SU-DHL-6 (cell line): ENCODE measurements at regions not wholly inside any gene's neighbourhood (a gene's known extent, or its start where the extent isn't known, plus 50 kb on each side); places are given as distances from the start of the nearest gene placed in this dataset.

ENCODE experiments used
- H2AFZ ChIP-seq: fragments of 200-600 bp; sonication (generic); 2 replicates; pipeline ENCODE4 v1.6.1; 2014; ENCODE audit warnings: low read depth, mild to moderate bottlenecking, moderate library complexity, mixed read lengths, antibody characterized with exemption, low read length; ENCODE audit not compliant: severe bottlenecking
- H3F3A ChIP-seq: fragments of 200-600 bp; shearing (Covaris generic); 2 replicates; pipeline ENCODE4 v1.6.0; 2016; ENCODE audit warnings: antibody characterized with exemption, mild to moderate bottlenecking; ENCODE audit not compliant: insufficient read depth
- H3K27ac ChIP-seq: fragments of 200-600 bp; sonication (generic); 2 replicates; pipeline ENCODE4 v1.5.1; 2016; ENCODE audit warnings: low read depth, mild to moderate bottlenecking, low read length, moderate library complexity, mixed read lengths
- H3K27me3 ChIP-seq: fragments of 200-600 bp; sonication (generic), shearing (Covaris generic); 2 replicates; pipeline ENCODE4 v1.6.0; 2014; ENCODE audit warnings: mild to moderate bottlenecking, low read length
- H3K36me3 ChIP-seq: fragments of 200-600 bp; sonication (generic); 2 replicates; pipeline ENCODE4 v1.6.1; 2014; ENCODE audit warnings: mild to moderate bottlenecking, low read length, mixed read lengths
- H3K4me2 ChIP-seq: fragments of 300-600, 200-600 bp; shearing (Covaris generic), sonication (generic); 2 replicates; pipeline ENCODE4 v1.6.0; 2014; ENCODE audit warnings: low read length, low read depth, mild to moderate bottlenecking; ENCODE audit not compliant: poor library complexity, severe bottlenecking
- H3K4me3 ChIP-seq: fragments of 200-600 bp; sonication (generic); 2 replicates; pipeline ENCODE4 v1.5.1; 2014; ENCODE audit warnings: antibody characterized with exemption, low read length, mild to moderate bottlenecking, mixed read lengths; ENCODE audit not compliant: insufficient read depth, poor library complexity, severe bottlenecking
- H3K79me2 ChIP-seq: fragments of 200-600 bp; sonication (generic); 2 replicates; pipeline ENCODE4 v1.6.1; 2014; ENCODE audit warnings: mild to moderate bottlenecking, low read length, moderate library complexity; ENCODE audit not compliant: insufficient read depth
- H3K9ac ChIP-seq: fragments of 200-600 bp; sonication (generic); 2 replicates; pipeline ENCODE4 v1.7.0; 2014; ENCODE audit warnings: mild to moderate bottlenecking, low read length
- H3K9me2 ChIP-seq: fragments of 200-600 bp; sonication (generic); replicated peaks from 2 replicates; pipeline ENCODE4 v1.6.1; 2014; ENCODE audit warnings: low read length; ENCODE audit not compliant: insufficient read depth
- H3K9me3 ChIP-seq: fragments of 200-600 bp; sonication (generic); 2 replicates; pipeline ENCODE4 v1.6.1; 2014; ENCODE audit warnings: low read length, mixed read lengths; ENCODE audit not compliant: insufficient read depth
- H4K20me1 ChIP-seq: fragments of 200-600 bp; sonication (generic); 2 replicates; pipeline ENCODE4 v1.6.1; 2014; ENCODE audit warnings: low read depth, mild to moderate bottlenecking, antibody characterized with exemption, low read length, moderate library complexity, mixed read lengths
- EZH2phosphoT487 ChIP-seq: fragments of 200-600 bp; sonication (generic), shearing (Covaris generic); conservative IDR thresholded peaks from 2 replicates; pipeline ENCODE4 v1.6.1; 2018; ENCODE audit warnings: mild to moderate bottlenecking, antibody characterized with exemption, low read length, moderate library complexity, mixed read lengths
- TF ChIP-seq, protein P1 (sequence below): fragments of 200-600 bp; sonication (generic); IDR thresholded peaks from one replicate; pipeline ENCODE4 v1.5.1; 2017; ENCODE audit warnings: antibody characterized with exemption, mild to moderate bottlenecking, low read length, moderate library complexity; ENCODE audit not compliant: insufficient read depth, poor library complexity, severe bottlenecking

DNA sequence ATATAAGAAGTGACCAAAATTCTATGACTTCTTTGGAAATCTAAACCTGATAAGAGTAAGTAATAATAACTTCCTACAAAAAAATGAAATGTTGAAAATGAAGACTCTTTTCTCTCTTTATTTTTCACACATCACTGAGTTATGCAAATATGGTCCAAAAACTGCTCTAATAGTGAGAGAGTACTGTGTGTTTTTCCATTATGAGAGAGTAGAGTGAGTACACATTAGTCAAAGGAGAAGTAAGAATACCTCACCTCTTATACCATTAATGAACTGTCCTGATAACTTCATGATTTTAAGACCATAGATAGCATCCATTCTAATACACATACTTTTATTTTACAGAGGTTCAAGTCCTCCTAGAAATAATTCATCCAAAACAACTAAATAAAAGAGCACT lies 1310.2 kb downstream of the SI start:
- peak overlapping the region; percentile 68 for H3K4me2 ChIP-seq

DNA sequence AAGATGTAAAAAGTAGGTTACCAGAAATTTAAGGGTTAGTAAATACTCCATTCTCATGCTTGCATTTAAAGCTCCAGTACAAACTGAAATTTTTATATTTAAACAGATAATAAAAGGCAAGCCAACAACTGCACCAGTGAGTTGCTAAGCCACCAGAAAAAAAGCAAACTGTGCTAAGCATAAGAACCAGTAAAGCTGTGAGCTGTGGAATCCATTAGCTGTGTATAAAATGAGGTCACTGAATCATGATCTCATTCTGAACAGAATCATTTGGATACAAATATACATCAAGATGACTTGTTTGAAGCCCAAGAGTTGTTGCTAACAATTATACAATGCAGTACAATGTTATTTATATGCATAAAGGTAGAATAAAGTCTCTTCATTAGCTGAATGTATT lies 1312.2 kb downstream of the SI start:
- Histone ChIP-seq H3K9me3 (peaks cover 9% of the 10 kb centered on the region; the same call in 1 of the 2 replicates), H3F3A (peaks cover 31% of the 10 kb centered on the region), H2AFZ (peak overlapping the region; percentile 97), H3K79me2 (no peaks in the 10 kb centered on the region), H3K27ac (peak overlapping the region; percentile 99), H3K4me2 (peak overlapping the region; percentile 68), H3K9me2 (no peaks in the 10 kb centered on the region), H4K20me1 (no peaks in the 10 kb centered on the region), H3K9ac (0 out of 2 replicates have a peak overlapping the region, but pooled peaks have one; percentile 52), H3K27me3 (no peaks in the 10 kb centered on the region), H3K36me3 (peaks cover 9% of the 10 kb centered on the region), H3K4me3 (peak overlapping the region; percentile 23)
- TF ChIP-seq, protein P1, sequence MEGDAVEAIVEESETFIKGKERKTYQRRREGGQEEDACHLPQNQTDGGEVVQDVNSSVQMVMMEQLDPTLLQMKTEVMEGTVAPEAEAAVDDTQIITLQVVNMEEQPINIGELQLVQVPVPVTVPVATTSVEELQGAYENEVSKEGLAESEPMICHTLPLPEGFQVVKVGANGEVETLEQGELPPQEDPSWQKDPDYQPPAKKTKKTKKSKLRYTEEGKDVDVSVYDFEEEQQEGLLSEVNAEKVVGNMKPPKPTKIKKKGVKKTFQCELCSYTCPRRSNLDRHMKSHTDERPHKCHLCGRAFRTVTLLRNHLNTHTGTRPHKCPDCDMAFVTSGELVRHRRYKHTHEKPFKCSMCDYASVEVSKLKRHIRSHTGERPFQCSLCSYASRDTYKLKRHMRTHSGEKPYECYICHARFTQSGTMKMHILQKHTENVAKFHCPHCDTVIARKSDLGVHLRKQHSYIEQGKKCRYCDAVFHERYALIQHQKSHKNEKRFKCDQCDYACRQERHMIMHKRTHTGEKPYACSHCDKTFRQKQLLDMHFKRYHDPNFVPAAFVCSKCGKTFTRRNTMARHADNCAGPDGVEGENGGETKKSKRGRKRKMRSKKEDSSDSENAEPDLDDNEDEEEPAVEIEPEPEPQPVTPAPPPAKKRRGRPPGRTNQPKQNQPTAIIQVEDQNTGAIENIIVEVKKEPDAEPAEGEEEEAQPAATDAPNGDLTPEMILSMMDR: no peak
- TF ChIP-seq EZH2phosphoT487: no peak

More for the DNA sequence above, 1310.2 kb downstream of the SI start:
- Histone ChIP-seq H3K27ac (peak overlapping the region; percentile 99), H3F3A (peaks cover 31% of the 10 kb centered on the region), H2AFZ (peak overlapping the region; percentile 76), H3K27me3 (no peaks in the 10 kb centered on the region), H3K9ac (peak overlapping the region; percentile 52), H3K4me3 (peak overlapping the region; percentile 42), H3K79me2 (no peaks in the 10 kb centered on the region), H3K9me3 (no peaks in the 10 kb centered on the region), H3K36me3 (peaks cover 9% of the 10 kb centered on the region), H4K20me1 (no peaks in the 10 kb centered on the region), H3K9me2 (no peaks in the 10 kb centered on the region)
- no peak for TF ChIP-seq EZH2phosphoT487
- TF ChIP-seq, protein P1: no peak

GRCh38 chr3:163753033-163753432 lies 1325.3 kb downstream of the SI start:
- Histone ChIP-seq H3K9me2 (no peaks in the 10 kb centered on the region), H2AFZ (peak overlapping the region; percentile 36), H3K4me2 (no peak overlapping the region), H3F3A (peaks cover 6% of the 10 kb centered on the region; the same call in 1 of the 2 replicates), H3K9me3 (peaks cover 12% of the 10 kb centered on the region), H4K20me1 (no peaks in the 10 kb centered on the region), H3K27ac (no peak overlapping the region), H3K79me2 (no peaks in the 10 kb centered on the region), H3K9ac (no peak overlapping the region), H3K4me3 (no peak overlapping the region), H3K36me3 (peaks cover 8% of the 10 kb centered on the region; the same call in 1 of the 2 replicates), H3K27me3 (no peaks in the 10 kb centered on the region)
- TF ChIP-seq, protein P1: no peak
- TF ChIP-seq EZH2phosphoT487: no peak
